HG03025 (cell line): ENCODE measurements at regions not wholly inside any gene's neighbourhood (a gene's known extent, or its start where the extent isn't known, plus 50 kb on each side); places are given as distances from the start of the nearest gene placed in this dataset.

Experiments
- ATAC-seq: cut with Tn5 transposase; IDR thresholded peaks from one replicate; pipeline ENCODE4 v1.9.1; 2021; ENCODE audit warnings: mild to moderate bottlenecking, moderate library complexity; ENCODE audit not compliant: unreplicated experiment, low FRiP score

DNA sequence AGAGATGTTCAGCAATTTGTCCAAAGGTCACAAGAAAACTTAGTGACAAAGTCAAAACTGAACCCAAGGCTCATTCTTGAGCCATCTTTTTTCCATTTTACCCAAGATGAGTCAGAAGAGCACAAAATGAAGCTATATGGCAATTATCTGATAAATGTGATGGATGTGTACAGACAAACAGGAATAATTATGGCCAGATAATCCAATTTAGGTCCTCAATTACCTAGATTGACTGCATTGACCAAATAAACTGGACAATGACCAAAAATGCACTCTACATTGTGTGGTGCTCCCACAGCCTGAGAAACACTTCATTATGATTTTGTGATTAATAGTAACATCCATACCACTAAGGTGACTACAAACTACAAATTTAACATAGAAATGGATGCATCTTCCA, 1105.8 kb downstream of the IGSF11 start:
- ATAC-seq, result no peak

DNA sequence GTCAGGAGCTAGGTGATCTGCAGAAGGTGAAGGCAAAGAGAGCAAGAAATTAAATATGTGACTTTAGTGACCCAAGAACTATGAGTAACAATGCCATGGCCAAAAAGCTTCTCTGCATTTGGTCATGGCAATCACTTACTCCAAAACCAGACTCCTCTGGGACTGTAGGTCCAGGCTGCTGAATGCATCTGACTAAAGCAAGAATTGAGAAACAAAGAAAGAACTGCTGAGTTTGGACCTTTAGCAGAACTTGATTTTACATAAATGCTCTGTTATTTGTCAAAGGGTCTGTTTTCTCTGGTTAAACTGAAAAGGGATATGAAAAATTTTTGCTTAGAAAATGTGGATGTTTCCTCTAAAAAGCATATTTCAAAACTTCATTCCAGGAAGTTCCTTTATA, 1102.2 kb downstream of the IGSF11 start:
- ATAC-seq, result no peak

DNA sequence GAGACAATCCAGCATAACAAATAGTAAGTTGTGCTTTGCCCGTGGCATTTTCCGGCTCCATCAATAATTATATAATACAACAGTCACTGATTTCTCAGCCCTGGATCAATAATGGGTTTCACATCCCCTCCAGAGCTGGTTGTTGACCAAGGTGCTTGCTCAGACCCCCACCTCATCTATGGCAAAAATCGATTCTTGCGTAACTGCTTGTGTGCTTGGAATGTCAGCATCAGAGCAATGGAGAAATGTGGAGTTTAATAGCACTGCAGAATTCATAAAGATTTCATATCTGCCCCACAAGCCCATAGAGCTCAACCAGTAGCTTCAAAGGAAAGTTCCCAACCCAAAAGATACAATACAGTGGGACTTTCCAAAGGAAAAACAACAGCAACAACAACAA, 1098.5 kb downstream of the IGSF11 start:
- ATAC-seq, result no peak

- no peak for ATAC-seq
Observed at GRCh38 chr3:117938974-117939373, 1095.7 kb downstream of the IGSF11 start.

- ATAC-seq, result no peak
Observed at GRCh38 chr3:117939425-117940027, 1095.1 kb downstream of the IGSF11 start.

GRCh38 chr3:117941015-117941414, 1093.6 kb downstream of the IGSF11 start:
- ATAC-seq, result no peak

DNA sequence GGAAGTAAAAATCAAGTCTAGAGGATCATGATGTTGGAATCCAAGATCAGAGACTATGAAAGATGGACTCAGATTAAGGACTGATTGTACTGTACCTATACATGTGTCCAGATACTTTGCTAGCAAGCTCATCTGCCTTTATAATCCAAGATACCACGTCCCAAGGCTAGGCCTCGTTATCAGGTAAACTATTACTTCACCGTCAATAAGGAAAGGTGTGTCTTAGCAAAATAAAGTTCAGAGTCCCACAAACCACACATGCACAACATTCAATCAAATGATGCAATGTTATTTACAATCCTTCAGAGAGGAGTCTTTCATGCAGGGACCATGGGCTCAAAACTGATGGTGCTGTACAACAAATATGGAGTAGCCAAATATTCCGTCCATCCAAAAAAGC, 1092.9 kb downstream of the IGSF11 start:
- ATAC-seq, result no peak

- no peak for ATAC-seq
Observed at GRCh38 chr3:117954131-117954530, 1080.5 kb downstream of the IGSF11 start.

DNA sequence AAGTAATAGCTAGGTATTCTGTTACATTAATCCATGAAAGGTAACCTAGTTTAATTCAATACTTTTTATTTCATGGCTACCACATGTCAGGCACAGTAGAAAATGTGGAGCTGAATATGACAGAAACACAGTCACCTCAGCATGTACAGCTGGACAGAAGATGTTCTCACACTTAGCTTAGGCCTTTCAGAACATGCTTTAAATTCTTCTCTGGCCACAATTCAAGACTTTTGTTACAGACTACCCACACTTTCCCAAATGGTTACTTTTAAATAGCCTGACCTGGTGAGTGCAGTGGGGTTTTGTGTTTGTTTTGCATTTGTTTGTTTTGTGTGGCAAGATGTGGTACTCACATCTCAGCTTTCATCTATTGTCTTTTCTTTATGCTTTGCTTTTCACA, 1079.5 kb downstream of the IGSF11 start:
- ATAC-seq, result no peak

- ATAC-seq, result no peak
Observed at GRCh38 chr3:117958027-117958426, 1076.6 kb downstream of the IGSF11 start.

GRCh38 chr3:117962750-117963149, 1071.9 kb downstream of the IGSF11 start:
- ATAC-seq, result no peak

GRCh38 chr3:117963858-117964257, 1070.8 kb downstream of the IGSF11 start:
- ATAC-seq, result no peak

GRCh38 chr3:117964814-117965213, 1069.8 kb downstream of the IGSF11 start:
- ATAC-seq, result no peak

DNA sequence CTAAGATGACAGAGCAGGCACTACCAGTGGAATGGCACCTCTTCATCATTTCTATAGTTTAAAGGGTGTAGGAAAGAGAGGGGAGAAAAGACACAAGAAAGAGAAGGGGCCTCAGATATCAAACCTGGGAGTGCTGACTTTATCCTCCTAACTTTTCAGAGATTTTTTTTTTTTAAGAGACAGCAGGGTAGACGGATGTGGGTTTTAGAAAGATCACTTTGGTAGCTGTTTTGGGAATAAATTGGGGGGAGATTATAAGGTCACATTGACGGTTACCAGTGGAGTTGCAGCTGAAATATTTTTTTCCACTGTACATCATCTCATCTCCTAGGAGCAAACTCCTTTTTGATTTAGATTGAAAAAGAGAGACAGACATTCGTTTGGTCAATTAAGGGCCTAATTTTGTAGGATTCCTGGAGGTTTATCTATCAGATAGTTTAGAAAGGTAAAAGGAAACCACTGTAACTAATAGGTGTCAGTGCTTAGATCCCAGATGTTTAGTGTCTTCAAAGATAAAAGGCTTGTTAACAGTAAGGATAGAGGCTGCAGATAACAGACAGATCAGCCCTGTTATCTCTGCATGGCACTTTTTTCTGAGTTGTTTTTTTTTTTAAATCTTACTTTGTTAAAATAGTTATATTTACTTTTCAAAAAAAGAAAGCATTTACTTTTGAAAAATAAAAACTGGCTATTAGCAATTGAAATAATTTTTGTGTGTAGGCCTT, 1057.0 kb downstream of the IGSF11 start:
- no peak for ATAC-seq

GRCh38 chr3:117979466-117979865, 1055.2 kb downstream of the IGSF11 start:
- no peak for ATAC-seq

GRCh38 chr3:117987256-117987655, 1047.4 kb downstream of the IGSF11 start:
- ATAC-seq, result no peak

DNA sequence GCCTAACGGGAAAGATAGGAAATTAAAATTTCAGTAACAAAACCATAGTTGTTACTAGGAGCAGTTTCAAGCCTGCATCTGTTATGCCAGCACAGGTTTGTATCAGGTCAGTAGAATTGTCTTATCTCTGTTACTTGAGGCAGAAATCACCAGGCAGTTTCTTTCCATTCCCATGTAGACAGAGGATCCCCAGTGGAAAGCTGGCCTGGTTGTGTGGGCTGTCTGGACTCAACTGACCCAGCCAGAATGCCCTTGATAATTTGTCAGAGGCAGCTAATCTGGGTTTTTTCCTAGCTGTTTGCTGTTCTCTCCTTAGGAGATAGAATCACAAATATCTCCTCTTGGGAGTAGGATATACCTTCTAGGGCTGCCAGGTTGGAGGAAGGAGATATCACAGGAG, 1044.7 kb downstream of the IGSF11 start:
- no peak for ATAC-seq

GRCh38 chr3:117990627-117991026, 1044.0 kb downstream of the IGSF11 start:
- no peak for ATAC-seq

DNA sequence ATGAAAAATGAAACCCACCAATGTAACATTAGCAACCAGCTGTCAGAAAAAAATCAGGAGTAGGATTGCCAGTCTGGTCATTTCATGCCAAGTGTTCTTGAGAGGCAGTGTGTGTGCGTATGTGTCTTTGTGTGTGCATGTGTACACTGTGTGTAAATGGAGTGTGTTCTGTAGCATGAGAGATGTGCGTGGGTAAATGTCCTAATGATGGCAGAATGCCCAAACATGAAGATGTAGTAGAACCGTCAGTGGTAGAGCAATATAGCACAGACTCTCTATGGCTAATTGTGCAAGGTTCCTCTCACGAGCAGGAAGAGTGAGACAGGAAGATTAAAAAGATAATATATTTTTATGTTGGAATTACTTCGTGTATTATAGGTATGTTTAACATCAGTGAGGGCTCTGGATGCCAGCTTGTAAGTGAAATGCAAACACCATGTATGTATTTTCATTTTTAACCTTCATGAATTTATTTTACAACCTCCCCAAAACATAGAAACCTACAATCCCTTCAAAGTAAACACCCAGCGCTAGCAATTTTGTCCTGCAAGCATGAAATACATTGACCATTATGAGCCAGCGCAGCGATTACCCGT, 1038.7 kb downstream of the IGSF11 start:
- no peak for ATAC-seq

GRCh38 chr3:117997201-117998049, 1037.2 kb downstream of the IGSF11 start:
- peak; percentile 97 for ATAC-seq

GRCh38 chr3:117998071-117998470, 1036.6 kb downstream of the IGSF11 start:
- no peak for ATAC-seq
